Osteoblast (primary cell): ENCODE measurements at regions not wholly inside any gene's neighbourhood (a gene's known extent, or its start where the extent isn't known, plus 50 kb on each side); places are given as distances from the start of the nearest gene placed in this dataset.

Experiments
- DNase-seq: peaks from one replicate; pipeline ENCODE4 v3.0.0; 2011; ENCODE audit warnings: low spot score, mixed read lengths; ENCODE audit not compliant: insufficient read length; ENCODE audit errors: missing footprints
- H2AFZ ChIP-seq: 2 replicates; pipeline ENCODE4 v1.6.0; 2011; ENCODE audit warnings: mild to moderate bottlenecking, low read length
- H3K27ac ChIP-seq: 2 replicates; pipeline ENCODE4 v1.5.1; 2011; ENCODE audit warnings: mild to moderate bottlenecking, low read depth, low read length, moderate library complexity
- H3K27me3 ChIP-seq: 2 replicates; pipeline ENCODE4 v1.6.0; 2012; ENCODE audit warnings: mild to moderate bottlenecking, control low read depth, inconsistent platforms, low read length, moderate library complexity; ENCODE audit not compliant: insufficient read depth
- H3K36me3 ChIP-seq: 2 replicates; pipeline ENCODE4 v1.5.1; 2011; ENCODE audit warnings: mild to moderate bottlenecking, low read length, control low read depth, moderate library complexity; ENCODE audit not compliant: insufficient read depth
- H3K4me1 ChIP-seq: 2 replicates; pipeline ENCODE4 v1.5.1; 2011; ENCODE audit warnings: mild to moderate bottlenecking, low read length, control low read depth, moderate library complexity; ENCODE audit not compliant: insufficient read depth
- H3K4me2 ChIP-seq: 2 replicates; pipeline ENCODE4 v1.6.0; 2011; ENCODE audit warnings: mild to moderate bottlenecking, low read length; ENCODE audit not compliant: insufficient read depth
- H3K4me3 ChIP-seq: fragments of 200-600 bp; sonication (generic); 3 replicates; pipeline ENCODE4 v1.5.1; 2012; ENCODE audit warnings: mild to moderate bottlenecking, low read length, inconsistent platforms; ENCODE audit not compliant: insufficient read depth
- H3K79me2 ChIP-seq: 2 replicates; pipeline ENCODE4 v1.6.0; 2012; ENCODE audit warnings: mild to moderate bottlenecking, low read length, control low read depth, inconsistent platforms; ENCODE audit not compliant: insufficient read depth
- H3K9me3 ChIP-seq: 2 replicates; pipeline ENCODE4 v1.5.1; 2011; ENCODE audit warnings: low read depth, low read length, control low read depth
- H4K20me1 ChIP-seq: 2 replicates; pipeline ENCODE4 v1.6.0; 2012; ENCODE audit warnings: mild to moderate bottlenecking, low read length, control low read depth; ENCODE audit not compliant: insufficient read depth
- CTCF ChIP-seq: IDR thresholded peaks from 2 replicates; pipeline ENCODE4 v1.5.1; 2011; ENCODE audit warnings: mild to moderate bottlenecking, low read depth, low read length, moderate library complexity; ENCODE audit errors: extremely low read depth

- TF ChIP-seq CTCF: no peak
- H3K4me1 ChIP-seq: no peaks in the 10 kb centered on the region
- no peak for DNase-seq
Observed at GRCh38 chr2:147479358-147479757, 365.5 kb upstream of the ACVR2A start.

DNA sequence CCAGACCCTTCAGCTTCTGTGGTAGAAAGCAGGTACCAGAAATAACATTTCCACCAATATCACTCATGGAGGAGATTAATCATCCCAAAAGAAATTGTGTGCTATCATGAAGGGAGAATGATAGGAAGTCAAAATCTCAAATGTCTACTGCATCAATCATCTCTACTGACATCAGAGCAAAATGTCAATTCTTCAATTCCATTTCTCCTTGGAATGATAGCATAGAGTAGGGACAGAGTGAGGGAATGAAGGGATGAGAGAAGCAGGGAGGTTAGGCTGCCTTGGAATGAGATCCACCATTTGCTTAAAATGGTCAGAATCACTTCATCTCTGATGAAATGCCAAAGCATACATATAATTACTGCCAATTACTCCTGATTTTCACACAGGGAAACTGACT is 371.8 kb upstream of the ACVR2A start:
- no peak overlapping the region for H3K27ac ChIP-seq
- TF ChIP-seq CTCF: no peak
- no peak for DNase-seq

More at GRCh38 chr2:147479358-147479757, 365.5 kb upstream of the ACVR2A start:
- no peaks in the 10 kb centered on the region for H3K9me3 ChIP-seq
- no peaks in the 10 kb centered on the region for H4K20me1 ChIP-seq
- H3K27me3 ChIP-seq: no peaks in the 10 kb centered on the region
- no peak overlapping the region for H3K4me2 ChIP-seq
- H2AFZ ChIP-seq: no peak overlapping the region
- H3K79me2 ChIP-seq: no peaks in the 10 kb centered on the region
- H3K27ac ChIP-seq: no peak overlapping the region
- H3K36me3 ChIP-seq: no peaks in the 10 kb centered on the region
- H3K4me3 ChIP-seq: no peak overlapping the region

GRCh38 chr2:147471126-147471525 is 373.7 kb upstream of the ACVR2A start:
- no peak for TF ChIP-seq CTCF
- H3K27ac ChIP-seq: no peak overlapping the region
- H3K79me2 ChIP-seq: no peaks in the 10 kb centered on the region

More for the DNA sequence above, 371.8 kb upstream of the ACVR2A start:
- H3K79me2 ChIP-seq: no peaks in the 10 kb centered on the region
- H3K36me3 ChIP-seq: no peaks in the 10 kb centered on the region
- no peak overlapping the region for H2AFZ ChIP-seq
- no peaks in the 10 kb centered on the region for H3K4me1 ChIP-seq
- H3K27me3 ChIP-seq: no peaks in the 10 kb centered on the region
- no peak overlapping the region for H3K4me2 ChIP-seq
- no peaks in the 10 kb centered on the region for H3K9me3 ChIP-seq
- no peak overlapping the region for H3K4me3 ChIP-seq
- no peaks in the 10 kb centered on the region for H4K20me1 ChIP-seq

GRCh38 chr2:147469471-147469870 is 375.4 kb upstream of the ACVR2A start:
- Histone ChIP-seq H4K20me1 (no peaks in the 10 kb centered on the region), H3K36me3 (no peaks in the 10 kb centered on the region), H3K79me2 (no peaks in the 10 kb centered on the region), H3K4me1 (no peaks in the 10 kb centered on the region), H2AFZ (no peak overlapping the region), H3K9me3 (no peaks in the 10 kb centered on the region), H3K27ac (no peak overlapping the region), H3K27me3 (no peaks in the 10 kb centered on the region), H3K4me3 (no peak overlapping the region), H3K4me2 (no peak overlapping the region)
- no peak for TF ChIP-seq CTCF
- no peak for DNase-seq

More at GRCh38 chr2:147471126-147471525, 373.7 kb upstream of the ACVR2A start:
- Histone ChIP-seq H3K4me2 (no peak overlapping the region), H4K20me1 (no peaks in the 10 kb centered on the region), H2AFZ (no peak overlapping the region), H3K4me1 (no peaks in the 10 kb centered on the region), H3K4me3 (no peak overlapping the region), H3K9me3 (no peaks in the 10 kb centered on the region), H3K36me3 (no peaks in the 10 kb centered on the region), H3K27me3 (no peaks in the 10 kb centered on the region)
- DNase-seq: no peak
